Esophagus muscularis mucosa (tissue), 4 donors: ENCODE measurements at regions not wholly inside any gene's neighbourhood (a gene's known extent, or its start where the extent isn't known, plus 50 kb on each side); places are given as distances from the start of the nearest gene placed in this dataset.

Experiments used
- EP300 ChIP-seq: sonication (generic); formaldehyde crosslinking; IDR thresholded peaks from one replicate; pipeline ENCODE4 v1.6.1; 2017; ENCODE audit warnings: antibody characterized with exemption
- POLR2A ChIP-seq: fragments of 450-650 bp; IDR thresholded peaks from one replicate; pipeline ENCODE4 v1.6.1; 2017; ENCODE audit warnings: antibody characterized with exemption, moderate library complexity, mild to moderate bottlenecking, low read depth
- POLR2AphosphoS5 ChIP-seq, 2 donors: sonication (generic); formaldehyde crosslinking; IDR thresholded peaks; one replicate each; pipeline ENCODE4 v1.6.1; 2017; ENCODE audit warnings: antibody characterized with exemption in 2 of 2
- TF ChIP-seq, protein P1 (sequence below), 3 experiments: fragments of 200-600 bp in 2 of 3; fragments of 450-650 bp in 1 of 3; sonication (generic) in 2 of 3; IDR thresholded peaks; one replicate each; pipeline ENCODE4 v1.5.1; 2017 to 2019; ENCODE audit warnings: antibody characterized with exemption in 3 of 3, mild to moderate bottlenecking in 2 of 3, moderate library complexity in 1 of 3

DNA sequence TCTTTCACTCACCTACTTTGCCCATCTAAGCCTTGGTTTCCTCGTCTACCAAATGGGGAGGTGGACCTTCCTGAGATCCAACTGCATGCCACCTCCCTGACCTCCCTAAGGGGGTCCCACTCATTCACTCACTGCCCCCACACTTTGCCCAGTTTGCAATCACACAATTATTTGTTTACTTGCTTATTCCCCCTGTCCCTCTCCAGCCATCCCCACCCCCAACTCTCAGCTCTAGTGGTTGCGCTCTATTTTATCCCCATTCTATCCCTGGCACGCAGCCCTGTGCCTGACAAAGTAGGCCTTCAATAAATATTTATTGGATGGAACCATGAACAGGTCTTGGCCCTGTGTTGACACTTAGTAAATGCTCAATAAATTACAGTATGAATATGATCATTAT, 130.8 kb upstream of the LARP1 start:
- TF ChIP-seq, protein P1, sequence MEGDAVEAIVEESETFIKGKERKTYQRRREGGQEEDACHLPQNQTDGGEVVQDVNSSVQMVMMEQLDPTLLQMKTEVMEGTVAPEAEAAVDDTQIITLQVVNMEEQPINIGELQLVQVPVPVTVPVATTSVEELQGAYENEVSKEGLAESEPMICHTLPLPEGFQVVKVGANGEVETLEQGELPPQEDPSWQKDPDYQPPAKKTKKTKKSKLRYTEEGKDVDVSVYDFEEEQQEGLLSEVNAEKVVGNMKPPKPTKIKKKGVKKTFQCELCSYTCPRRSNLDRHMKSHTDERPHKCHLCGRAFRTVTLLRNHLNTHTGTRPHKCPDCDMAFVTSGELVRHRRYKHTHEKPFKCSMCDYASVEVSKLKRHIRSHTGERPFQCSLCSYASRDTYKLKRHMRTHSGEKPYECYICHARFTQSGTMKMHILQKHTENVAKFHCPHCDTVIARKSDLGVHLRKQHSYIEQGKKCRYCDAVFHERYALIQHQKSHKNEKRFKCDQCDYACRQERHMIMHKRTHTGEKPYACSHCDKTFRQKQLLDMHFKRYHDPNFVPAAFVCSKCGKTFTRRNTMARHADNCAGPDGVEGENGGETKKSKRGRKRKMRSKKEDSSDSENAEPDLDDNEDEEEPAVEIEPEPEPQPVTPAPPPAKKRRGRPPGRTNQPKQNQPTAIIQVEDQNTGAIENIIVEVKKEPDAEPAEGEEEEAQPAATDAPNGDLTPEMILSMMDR (IDR thresholded peaks at IDR 0.05), result no peak
- TF ChIP-seq EP300 (no peak), POLR2A (no peak), POLR2AphosphoS5 (IDR thresholded peaks at IDR 0.05) (no peak)
